ENCODE measurements at regions not wholly inside any gene's neighbourhood (a gene's known extent, or its start where the extent isn't known, plus 50 kb on each side); places are given as distances from the start of the nearest gene placed in this dataset.

DNA sequence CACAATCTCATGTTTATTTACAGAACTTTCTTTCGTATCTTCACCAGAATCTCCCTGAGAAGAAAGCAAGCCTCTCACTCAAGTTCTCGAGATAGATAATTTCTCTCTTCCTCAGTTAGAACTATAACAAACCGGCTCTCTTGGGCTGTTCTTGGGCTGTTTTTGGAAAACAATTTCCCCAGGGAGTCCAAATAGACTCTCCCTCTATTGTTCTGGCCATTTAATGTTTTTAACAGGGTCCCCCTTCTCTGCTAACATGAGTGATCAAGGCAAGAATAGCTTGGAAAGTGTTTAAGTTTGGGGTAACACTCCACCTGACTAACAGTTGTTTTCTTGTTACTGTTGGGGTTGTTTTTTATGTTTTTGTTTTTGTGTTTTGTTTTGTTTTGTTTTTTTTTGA is 64.8 kb upstream of the UCN3 start:
- H3K4me3 ChIP-seq (ENCODE audit: low read length): no peak overlapping the region
- no peaks in the 10 kb centered on the region for H3K27me3 ChIP-seq (replicated peaks; ENCODE audit: insufficient read depth, low read length)
- no peaks in the 10 kb centered on the region for H3K9me3 ChIP-seq (replicated peaks; ENCODE audit: insufficient read depth, low read length)
- H3K4me1 ChIP-seq (ENCODE audit: low read length): peaks cover 18% of the 10 kb centered on the region
- TF ChIP-seq, protein P1, sequence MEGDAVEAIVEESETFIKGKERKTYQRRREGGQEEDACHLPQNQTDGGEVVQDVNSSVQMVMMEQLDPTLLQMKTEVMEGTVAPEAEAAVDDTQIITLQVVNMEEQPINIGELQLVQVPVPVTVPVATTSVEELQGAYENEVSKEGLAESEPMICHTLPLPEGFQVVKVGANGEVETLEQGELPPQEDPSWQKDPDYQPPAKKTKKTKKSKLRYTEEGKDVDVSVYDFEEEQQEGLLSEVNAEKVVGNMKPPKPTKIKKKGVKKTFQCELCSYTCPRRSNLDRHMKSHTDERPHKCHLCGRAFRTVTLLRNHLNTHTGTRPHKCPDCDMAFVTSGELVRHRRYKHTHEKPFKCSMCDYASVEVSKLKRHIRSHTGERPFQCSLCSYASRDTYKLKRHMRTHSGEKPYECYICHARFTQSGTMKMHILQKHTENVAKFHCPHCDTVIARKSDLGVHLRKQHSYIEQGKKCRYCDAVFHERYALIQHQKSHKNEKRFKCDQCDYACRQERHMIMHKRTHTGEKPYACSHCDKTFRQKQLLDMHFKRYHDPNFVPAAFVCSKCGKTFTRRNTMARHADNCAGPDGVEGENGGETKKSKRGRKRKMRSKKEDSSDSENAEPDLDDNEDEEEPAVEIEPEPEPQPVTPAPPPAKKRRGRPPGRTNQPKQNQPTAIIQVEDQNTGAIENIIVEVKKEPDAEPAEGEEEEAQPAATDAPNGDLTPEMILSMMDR (IDR thresholded peaks at IDR 0.05; ENCODE audit: low read length): no peak
- TF ChIP-seq EZH2 (optimal IDR thresholded peaks at IDR 0.05; ENCODE audit: low read depth, low read length) (no peak), EZH2phosphoT487 (IDR thresholded peaks at IDR 0.05; ENCODE audit: low read length) (no peak)
- H3F3A ChIP-seq (ENCODE audit: insufficient read depth, low read length): peaks cover 5% of the 10 kb centered on the region; the same call in 1 of the 2 replicates
- no peak overlapping the region for H3K27ac ChIP-seq (ENCODE audit: low read length)
- H3K79me2 ChIP-seq (ENCODE audit: low read length): no peaks in the 10 kb centered on the region
- H3K9me2 ChIP-seq (replicated peaks; ENCODE audit: insufficient read depth, low read length): no peaks in the 10 kb centered on the region
- H4K20me1 ChIP-seq (ENCODE audit: insufficient read depth, low read length): no peaks in the 10 kb centered on the region
- H2AFZ ChIP-seq (ENCODE audit: low read length): no peak overlapping the region
- DNase-seq: no peak
- no peak overlapping the region for H3K9ac ChIP-seq (ENCODE audit: low read length)
- H3K4me2 ChIP-seq (ENCODE audit: low read depth, low read length): no peak overlapping the region
- H3K36me3 ChIP-seq (replicated peaks; ENCODE audit: insufficient read depth, low read length): no peaks in the 10 kb centered on the region

DNA sequence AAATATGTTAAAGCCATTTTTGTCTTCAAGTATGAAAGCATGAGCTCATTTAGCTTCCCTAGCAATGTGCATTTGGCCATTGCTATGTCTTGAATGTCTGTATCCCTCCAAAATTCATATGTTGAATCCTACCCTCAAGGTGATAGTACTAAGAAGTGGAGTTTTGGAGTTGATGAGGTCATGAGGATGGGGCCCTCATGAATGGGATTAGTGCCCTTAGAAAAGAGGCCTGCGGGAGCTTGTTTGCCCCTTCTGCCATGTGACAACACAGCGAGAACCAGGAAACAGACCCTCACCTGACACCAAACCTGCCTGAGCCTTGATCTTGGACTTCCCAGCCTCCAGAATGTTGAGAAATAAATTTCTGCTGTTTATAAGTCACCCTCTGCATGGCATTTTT is 61.3 kb upstream of the UCN3 start:
- Histone ChIP-seq H3F3A (ENCODE audit: insufficient read depth, low read length) (no peaks in the 10 kb centered on the region), H3K27ac (ENCODE audit: low read length) (no peak overlapping the region), H3K9me3 (replicated peaks; ENCODE audit: insufficient read depth, low read length) (no peaks in the 10 kb centered on the region), H2AFZ (ENCODE audit: low read length) (no peak overlapping the region), H3K27me3 (replicated peaks; ENCODE audit: insufficient read depth, low read length) (no peaks in the 10 kb centered on the region), H3K36me3 (replicated peaks; ENCODE audit: insufficient read depth, low read length) (no peaks in the 10 kb centered on the region), H3K79me2 (ENCODE audit: low read length) (no peaks in the 10 kb centered on the region), H3K9ac (ENCODE audit: low read length) (no peak overlapping the region), H3K4me1 (ENCODE audit: low read length) (no peaks in the 10 kb centered on the region), H3K9me2 (replicated peaks; ENCODE audit: insufficient read depth, low read length) (no peaks in the 10 kb centered on the region), H3K4me3 (ENCODE audit: low read length) (no peak overlapping the region), H4K20me1 (ENCODE audit: insufficient read depth, low read length) (no peaks in the 10 kb centered on the region), H3K4me2 (ENCODE audit: low read depth, low read length) (no peak overlapping the region)
- no peak for TF ChIP-seq EZH2phosphoT487 (IDR thresholded peaks at IDR 0.05; ENCODE audit: low read length)
- no peak for TF ChIP-seq EZH2 (optimal IDR thresholded peaks at IDR 0.05; ENCODE audit: low read depth, low read length)
- TF ChIP-seq, protein P1 (IDR thresholded peaks at IDR 0.05; ENCODE audit: low read length): no peak
- no peak for DNase-seq

DNA sequence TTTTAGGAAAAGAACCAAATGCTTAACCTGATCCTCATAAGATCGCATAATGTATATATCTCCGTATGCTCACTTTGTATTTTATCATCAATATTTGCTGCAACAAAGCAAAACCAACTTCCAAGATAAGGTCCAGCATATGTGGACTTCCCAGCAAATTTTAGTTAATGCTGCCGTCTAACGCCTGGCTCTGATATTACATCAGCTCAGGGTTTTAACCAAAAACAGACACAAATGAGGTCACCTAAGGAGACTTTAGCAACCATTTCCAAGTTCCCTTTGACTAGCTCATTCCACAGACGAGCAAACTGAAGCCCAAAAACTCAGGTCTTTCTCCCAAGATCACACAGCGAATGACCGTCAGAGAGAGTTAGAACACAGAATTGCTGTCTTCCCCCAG is 59.4 kb upstream of the UCN3 start:
- Histone ChIP-seq H3K4me1 (ENCODE audit: low read length) (no peaks in the 10 kb centered on the region), H3K36me3 (replicated peaks; ENCODE audit: insufficient read depth, low read length) (no peaks in the 10 kb centered on the region), H3K27ac (ENCODE audit: low read length) (no peak overlapping the region), H3K9me2 (replicated peaks; ENCODE audit: insufficient read depth, low read length) (no peaks in the 10 kb centered on the region), H3K9ac (ENCODE audit: low read length) (no peak overlapping the region), H3K4me2 (ENCODE audit: low read depth, low read length) (no peak overlapping the region), H4K20me1 (ENCODE audit: insufficient read depth, low read length) (no peaks in the 10 kb centered on the region), H3K4me3 (ENCODE audit: low read length) (no peak overlapping the region), H3K9me3 (replicated peaks; ENCODE audit: insufficient read depth, low read length) (no peaks in the 10 kb centered on the region), H3K79me2 (ENCODE audit: low read length) (no peaks in the 10 kb centered on the region), H3K27me3 (replicated peaks; ENCODE audit: insufficient read depth, low read length) (no peaks in the 10 kb centered on the region), H3F3A (ENCODE audit: insufficient read depth, low read length) (no peaks in the 10 kb centered on the region), H2AFZ (ENCODE audit: low read length) (no peak overlapping the region)
- TF ChIP-seq, protein P1 (IDR thresholded peaks at IDR 0.05; ENCODE audit: low read length): no peak
- no peak for TF ChIP-seq EZH2 (optimal IDR thresholded peaks at IDR 0.05; ENCODE audit: low read depth, low read length)
- TF ChIP-seq EZH2phosphoT487 (IDR thresholded peaks at IDR 0.05; ENCODE audit: low read length): no peak
- DNase-seq: no peak
